MM.1S (cell line): ENCODE measurements at regions not wholly inside any gene's neighbourhood (a gene's known extent, or its start where the extent isn't known, plus 50 kb on each side); places are given as distances from the start of the nearest gene placed in this dataset.

Source experiments
- DNase-seq: peaks from one replicate; pipeline ENCODE4 v3.0.0-alpha.2; 2015
- H2AFZ ChIP-seq: fragments of 300-600 bp; sonication (generic); 2 replicates; pipeline ENCODE4 v1.6.0; 2016; ENCODE audit warnings: antibody characterized with exemption, low read length
- H3F3A ChIP-seq: fragments of 300-600 bp; sonication (generic); 2 replicates; pipeline ENCODE4 v1.6.1; 2016; ENCODE audit warnings: mild to moderate bottlenecking, antibody characterized with exemption, low read length, moderate library complexity, mixed read lengths; ENCODE audit not compliant: insufficient read depth
- H3K27ac ChIP-seq: fragments of 300-600 bp; sonication (generic); 2 replicates; pipeline ENCODE4 v1.5.1; 2016; ENCODE audit warnings: mild to moderate bottlenecking, low read length
- H3K27me3 ChIP-seq: fragments of 300-600 bp; sonication (generic); replicated peaks from 2 replicates; pipeline ENCODE4 v1.6.0; 2016; ENCODE audit warnings: low read length; ENCODE audit not compliant: insufficient read depth
- H3K36me3 ChIP-seq: fragments of 300-600 bp; sonication (generic); replicated peaks from 2 replicates; pipeline ENCODE4 v1.6.1; 2016; ENCODE audit warnings: mild to moderate bottlenecking, low read length, mixed read lengths; ENCODE audit not compliant: insufficient read depth
- H3K4me1 ChIP-seq: fragments of 300-600 bp; sonication (generic); 2 replicates; pipeline ENCODE4 v1.6.1; 2016; ENCODE audit warnings: low read length, mixed read lengths
- H3K4me2 ChIP-seq: fragments of 300-600 bp; sonication (generic); 2 replicates; pipeline ENCODE4 v1.6.0; 2016; ENCODE audit warnings: low read depth, low read length
- H3K4me3 ChIP-seq: fragments of 300-600 bp; sonication (generic); 2 replicates; pipeline ENCODE4 v1.5.1; 2016; ENCODE audit warnings: low read length, mixed read lengths
- H3K79me2 ChIP-seq: fragments of 300-600 bp; sonication (generic); 2 replicates; pipeline ENCODE4 v1.6.1; 2016; ENCODE audit warnings: mixed run types, low read length, mixed read lengths
- H3K9ac ChIP-seq: fragments of 300-600 bp; sonication (generic); 2 replicates; pipeline ENCODE4 v1.6.1; 2016; ENCODE audit warnings: low read length, mixed read lengths
- H3K9me2 ChIP-seq: fragments of 300-600 bp; sonication (generic); replicated peaks from 2 replicates; pipeline ENCODE4 v1.6.1; 2016; ENCODE audit warnings: mild to moderate bottlenecking, low read length, mixed read lengths; ENCODE audit not compliant: insufficient read depth
- H3K9me3 ChIP-seq: fragments of 300-600 bp; sonication (generic); replicated peaks from 2 replicates; pipeline ENCODE4 v1.6.1; 2016; ENCODE audit warnings: mild to moderate bottlenecking, low read length, mixed read lengths; ENCODE audit not compliant: insufficient read depth
- H4K20me1 ChIP-seq: fragments of 300-600 bp; sonication (generic); 2 replicates; pipeline ENCODE4 v1.6.1; 2016; ENCODE audit warnings: mild to moderate bottlenecking, low read length, moderate library complexity, mixed read lengths; ENCODE audit not compliant: insufficient read depth
- EZH2 ChIP-seq: fragments of 300-600 bp; sonication (generic); optimal IDR thresholded peaks from 2 replicates; pipeline ENCODE3; 2017; ENCODE audit warnings: low read depth, mild to moderate bottlenecking, antibody characterized with exemption, low read length, mixed read lengths
- EZH2phosphoT487 ChIP-seq: fragments of 300-600 bp; sonication (generic); IDR thresholded peaks from 2 replicates; pipeline ENCODE4 v1.6.1; 2018; ENCODE audit warnings: antibody characterized with exemption, low read length
- TF ChIP-seq, protein P1 (sequence below): fragments of 300-600 bp; sonication (generic); IDR thresholded peaks from 2 replicates; pipeline ENCODE4 v1.5.1; 2016; ENCODE audit warnings: antibody characterized with exemption, low read length, mixed read lengths

- Histone ChIP-seq H3K9ac (no peak overlapping the region), H3F3A (no peaks in the 10 kb centered on the region)
Observed at GRCh38 chr16:79792664-79793351, 192.3 kb upstream of the MAF start.

DNA sequence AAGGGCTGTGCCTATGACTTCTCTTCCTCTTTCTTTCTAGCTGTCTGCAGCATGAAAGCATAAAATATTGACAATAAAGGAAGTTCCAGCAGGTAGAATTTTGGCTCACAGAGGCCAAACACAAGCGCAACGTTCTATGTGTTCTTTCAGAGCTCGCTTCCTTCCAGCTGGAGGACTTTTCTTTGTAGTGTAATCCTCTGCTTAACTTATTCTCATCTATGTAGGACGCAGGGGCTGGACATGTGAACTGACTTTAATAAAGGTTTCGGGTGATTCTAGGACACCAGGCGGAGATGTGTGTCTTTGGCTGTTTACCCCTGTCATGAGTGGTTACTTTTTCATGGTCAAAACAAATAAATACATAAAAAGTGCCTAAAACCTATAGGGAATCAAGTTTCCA is 191.5 kb upstream of the MAF start:
- Histone ChIP-seq H3K36me3 (no peaks in the 10 kb centered on the region), H3K9me2 (no peaks in the 10 kb centered on the region), H3K4me1 (no peaks in the 10 kb centered on the region), H3F3A (no peaks in the 10 kb centered on the region), H3K27me3 (no peaks in the 10 kb centered on the region), H3K9ac (no peak overlapping the region), H2AFZ (no peak overlapping the region), H3K9me3 (no peaks in the 10 kb centered on the region), H4K20me1 (no peaks in the 10 kb centered on the region), H3K27ac (no peak overlapping the region), H3K4me3 (no peak overlapping the region), H3K4me2 (no peak overlapping the region), H3K79me2 (no peaks in the 10 kb centered on the region)
- no peak for TF ChIP-seq EZH2phosphoT487
- no peak for TF ChIP-seq EZH2
- TF ChIP-seq, protein P1, sequence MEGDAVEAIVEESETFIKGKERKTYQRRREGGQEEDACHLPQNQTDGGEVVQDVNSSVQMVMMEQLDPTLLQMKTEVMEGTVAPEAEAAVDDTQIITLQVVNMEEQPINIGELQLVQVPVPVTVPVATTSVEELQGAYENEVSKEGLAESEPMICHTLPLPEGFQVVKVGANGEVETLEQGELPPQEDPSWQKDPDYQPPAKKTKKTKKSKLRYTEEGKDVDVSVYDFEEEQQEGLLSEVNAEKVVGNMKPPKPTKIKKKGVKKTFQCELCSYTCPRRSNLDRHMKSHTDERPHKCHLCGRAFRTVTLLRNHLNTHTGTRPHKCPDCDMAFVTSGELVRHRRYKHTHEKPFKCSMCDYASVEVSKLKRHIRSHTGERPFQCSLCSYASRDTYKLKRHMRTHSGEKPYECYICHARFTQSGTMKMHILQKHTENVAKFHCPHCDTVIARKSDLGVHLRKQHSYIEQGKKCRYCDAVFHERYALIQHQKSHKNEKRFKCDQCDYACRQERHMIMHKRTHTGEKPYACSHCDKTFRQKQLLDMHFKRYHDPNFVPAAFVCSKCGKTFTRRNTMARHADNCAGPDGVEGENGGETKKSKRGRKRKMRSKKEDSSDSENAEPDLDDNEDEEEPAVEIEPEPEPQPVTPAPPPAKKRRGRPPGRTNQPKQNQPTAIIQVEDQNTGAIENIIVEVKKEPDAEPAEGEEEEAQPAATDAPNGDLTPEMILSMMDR = no peak
- no peak for DNase-seq

More at GRCh38 chr16:79792664-79793351, 192.3 kb upstream of the MAF start:
- Histone ChIP-seq H3K27me3 (no peaks in the 10 kb centered on the region), H3K27ac (no peak overlapping the region), H3K4me3 (no peak overlapping the region), H3K9me3 (no peaks in the 10 kb centered on the region), H3K79me2 (no peaks in the 10 kb centered on the region), H2AFZ (no peak overlapping the region), H3K4me1 (no peaks in the 10 kb centered on the region; the same call in 1 of the 2 replicates), H4K20me1 (no peaks in the 10 kb centered on the region), H3K36me3 (no peaks in the 10 kb centered on the region), H3K4me2 (no peak overlapping the region), H3K9me2 (no peaks in the 10 kb centered on the region)
- TF ChIP-seq EZH2phosphoT487 (no peak), EZH2 (no peak)
- TF ChIP-seq, protein P1 = no peak
- DNase-seq = no peak

DNA sequence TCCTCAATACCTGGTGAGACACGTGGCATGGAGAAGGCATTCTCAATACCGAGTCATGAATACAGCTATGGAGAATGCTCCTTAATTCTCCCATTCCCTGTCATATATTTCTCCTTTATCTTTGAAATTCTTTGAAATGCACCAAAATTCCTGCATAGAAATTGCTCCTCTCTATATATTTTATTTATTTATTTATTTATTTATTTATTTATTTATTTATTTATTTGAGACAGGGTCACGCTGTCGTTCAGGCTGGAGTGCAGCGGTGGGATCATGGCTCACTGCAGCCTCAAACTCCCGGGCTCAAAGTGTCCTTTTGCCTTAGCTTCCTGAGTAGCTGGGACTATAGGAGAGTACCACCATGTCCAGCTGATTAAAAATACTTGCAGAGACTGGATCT is 190.3 kb upstream of the MAF start:
- Histone ChIP-seq H3K36me3 (no peaks in the 10 kb centered on the region), H3K9ac (no peak overlapping the region)
- TF ChIP-seq EZH2phosphoT487 = no peak
- TF ChIP-seq EZH2 = no peak
- TF ChIP-seq, protein P1 = no peak

More for the DNA sequence above, 190.3 kb upstream of the MAF start:
- no peak overlapping the region for H3K4me3 ChIP-seq
- H3K27me3 ChIP-seq = no peaks in the 10 kb centered on the region
- H4K20me1 ChIP-seq = no peaks in the 10 kb centered on the region
- DNase-seq = no peak
- no peak overlapping the region for H2AFZ ChIP-seq
- no peaks in the 10 kb centered on the region for H3K4me1 ChIP-seq
- H3K9me2 ChIP-seq = no peaks in the 10 kb centered on the region
- no peaks in the 10 kb centered on the region for H3F3A ChIP-seq
- no peak overlapping the region for H3K27ac ChIP-seq
- H3K9me3 ChIP-seq = no peaks in the 10 kb centered on the region
- no peaks in the 10 kb centered on the region for H3K79me2 ChIP-seq
- H3K4me2 ChIP-seq = no peak overlapping the region
